ENCODE measurements at regions not wholly inside any gene's neighbourhood (a gene's known extent, or its start where the extent isn't known, plus 50 kb on each side); places are given as distances from the start of the nearest gene placed in this dataset.

DNA sequence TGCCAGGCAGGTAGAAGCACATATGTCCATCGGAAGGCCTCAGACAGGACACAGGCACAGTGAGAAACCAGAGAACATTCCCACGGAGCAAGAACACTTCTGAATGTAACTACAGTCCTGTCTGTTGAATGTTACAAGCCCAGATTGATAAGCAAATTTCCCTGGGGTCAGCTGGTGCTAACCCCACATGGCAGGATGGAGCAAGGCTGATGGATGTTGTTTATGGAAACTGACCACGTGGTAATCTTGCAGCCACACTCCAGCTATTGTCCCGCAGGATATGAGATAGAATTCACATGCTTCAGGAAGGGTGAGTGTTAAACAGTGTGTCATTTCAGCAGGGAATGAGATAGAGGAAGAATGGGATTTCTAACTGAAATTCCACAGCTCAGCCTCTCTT lies 138.8 kb upstream of the COPS8 start:
- in situ Hi-C loops (cut with HindIII; ENCODE audit: low sequenced_read_pairs): no loop called here
- DNase-seq (ENCODE audit: low read depth, low spot score): no peak
- no peak overlapping the region for H3K4me3 ChIP-seq (ENCODE audit: low read depth, low read length)
- TF ChIP-seq, protein P1, sequence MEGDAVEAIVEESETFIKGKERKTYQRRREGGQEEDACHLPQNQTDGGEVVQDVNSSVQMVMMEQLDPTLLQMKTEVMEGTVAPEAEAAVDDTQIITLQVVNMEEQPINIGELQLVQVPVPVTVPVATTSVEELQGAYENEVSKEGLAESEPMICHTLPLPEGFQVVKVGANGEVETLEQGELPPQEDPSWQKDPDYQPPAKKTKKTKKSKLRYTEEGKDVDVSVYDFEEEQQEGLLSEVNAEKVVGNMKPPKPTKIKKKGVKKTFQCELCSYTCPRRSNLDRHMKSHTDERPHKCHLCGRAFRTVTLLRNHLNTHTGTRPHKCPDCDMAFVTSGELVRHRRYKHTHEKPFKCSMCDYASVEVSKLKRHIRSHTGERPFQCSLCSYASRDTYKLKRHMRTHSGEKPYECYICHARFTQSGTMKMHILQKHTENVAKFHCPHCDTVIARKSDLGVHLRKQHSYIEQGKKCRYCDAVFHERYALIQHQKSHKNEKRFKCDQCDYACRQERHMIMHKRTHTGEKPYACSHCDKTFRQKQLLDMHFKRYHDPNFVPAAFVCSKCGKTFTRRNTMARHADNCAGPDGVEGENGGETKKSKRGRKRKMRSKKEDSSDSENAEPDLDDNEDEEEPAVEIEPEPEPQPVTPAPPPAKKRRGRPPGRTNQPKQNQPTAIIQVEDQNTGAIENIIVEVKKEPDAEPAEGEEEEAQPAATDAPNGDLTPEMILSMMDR (IDR thresholded peaks at IDR 0.05; ENCODE audit: low read depth, low read length): no peak

DNA sequence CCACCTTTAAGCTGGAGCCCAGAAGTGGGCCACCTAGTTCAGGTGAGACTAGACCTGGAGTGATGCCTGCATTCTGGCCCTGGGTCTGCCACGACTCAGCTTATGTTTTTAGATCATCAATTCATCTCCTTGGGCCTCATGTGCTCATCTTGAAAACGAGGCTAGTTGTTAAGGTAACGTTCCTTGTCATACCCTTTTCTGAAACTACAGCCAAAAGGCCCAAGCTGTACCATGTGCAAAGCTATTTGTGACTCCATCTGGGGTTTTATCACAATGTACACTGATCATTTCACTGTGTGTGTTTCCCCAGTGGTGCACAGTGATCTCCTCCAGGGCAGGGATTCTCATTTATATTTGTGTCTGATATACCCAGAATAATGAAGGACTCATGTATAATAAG lies 138.4 kb upstream of the COPS8 start:
- H3K4me3 ChIP-seq (ENCODE audit: low read depth, low read length): no peak overlapping the region
- TF ChIP-seq, protein P1 (IDR thresholded peaks at IDR 0.05; ENCODE audit: low read depth, low read length): no peak
- DNase-seq (ENCODE audit: low read depth, low spot score): no peak
- in situ Hi-C loops (cut with HindIII; ENCODE audit: low sequenced_read_pairs): no loop called here

DNA sequence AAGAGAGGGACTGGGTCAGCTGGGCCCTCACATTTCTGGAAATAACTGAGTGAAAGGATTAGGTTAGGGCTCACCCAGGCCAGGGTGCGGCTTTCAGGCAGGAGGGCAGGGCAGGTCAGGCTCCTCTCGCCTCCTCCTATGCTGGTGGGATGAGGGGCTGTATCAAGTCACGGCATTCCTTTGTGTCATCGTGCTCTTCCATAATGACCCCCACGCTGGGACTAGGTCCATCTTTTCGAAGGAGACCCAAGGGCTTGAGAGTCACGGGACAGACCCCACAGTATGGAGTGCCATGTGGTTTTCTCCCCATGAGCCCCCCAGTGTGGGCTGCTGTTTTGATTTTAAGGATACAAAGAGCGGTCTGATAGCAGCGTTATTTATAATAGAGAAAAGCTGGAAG lies 137.8 kb upstream of the COPS8 start:
- in situ Hi-C loops (cut with HindIII; ENCODE audit: low sequenced_read_pairs): no loop called here
- TF ChIP-seq, protein P1 (IDR thresholded peaks at IDR 0.05; ENCODE audit: low read depth, low read length): no peak
- DNase-seq (ENCODE audit: low read depth, low spot score): no peak

DNA sequence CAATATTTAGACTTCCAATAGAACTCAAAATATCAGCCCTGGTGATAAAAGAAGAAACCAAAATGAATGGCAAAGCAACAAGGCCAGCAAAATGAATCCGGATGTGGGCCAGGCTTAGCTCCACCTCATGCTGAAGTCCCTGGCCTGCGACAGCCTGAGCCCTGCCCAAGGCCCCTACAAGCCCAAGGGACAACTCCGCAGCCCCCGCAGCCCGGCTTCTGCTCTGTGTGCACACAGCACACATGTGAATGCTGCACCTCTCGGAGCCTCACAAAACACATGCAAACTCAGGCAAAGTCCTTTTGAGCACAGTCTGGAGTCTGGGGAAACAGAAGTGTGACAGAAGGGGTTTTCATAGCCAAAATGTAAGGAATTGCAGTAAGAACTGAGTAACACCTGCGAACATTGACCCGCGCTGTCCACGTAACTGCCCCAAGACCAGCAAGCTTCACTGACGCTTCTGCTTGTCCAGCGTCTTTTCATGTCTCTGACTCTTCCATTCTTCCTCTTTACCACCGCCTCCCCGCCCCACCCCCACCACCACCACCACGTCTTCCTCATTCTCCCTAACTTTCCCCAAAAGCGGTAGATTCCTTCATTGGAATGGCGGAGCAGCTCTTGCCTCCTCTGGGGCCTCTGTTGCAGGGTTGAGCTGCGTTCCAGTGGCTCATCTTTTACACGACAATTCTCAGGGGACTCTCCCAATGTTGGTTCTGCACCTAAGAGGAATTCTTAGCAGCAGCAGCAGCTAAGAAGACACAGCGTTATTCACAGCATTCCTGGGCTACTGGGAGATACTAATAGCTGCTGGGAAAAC lies 136.4 kb upstream of the COPS8 start:
- in situ Hi-C loops (cut with HindIII; ENCODE audit: low sequenced_read_pairs): no loop called here
- TF ChIP-seq, protein P1 (IDR thresholded peaks at IDR 0.05; ENCODE audit: low read depth, low read length): no peak
- no peak for DNase-seq (ENCODE audit: low read depth, low spot score)
- no peak overlapping the region for H3K4me3 ChIP-seq (ENCODE audit: low read depth, low read length)

More for the DNA sequence above, 137.8 kb upstream of the COPS8 start:
- no peak overlapping the region for H3K4me3 ChIP-seq (ENCODE audit: low read depth, low read length)

DNA sequence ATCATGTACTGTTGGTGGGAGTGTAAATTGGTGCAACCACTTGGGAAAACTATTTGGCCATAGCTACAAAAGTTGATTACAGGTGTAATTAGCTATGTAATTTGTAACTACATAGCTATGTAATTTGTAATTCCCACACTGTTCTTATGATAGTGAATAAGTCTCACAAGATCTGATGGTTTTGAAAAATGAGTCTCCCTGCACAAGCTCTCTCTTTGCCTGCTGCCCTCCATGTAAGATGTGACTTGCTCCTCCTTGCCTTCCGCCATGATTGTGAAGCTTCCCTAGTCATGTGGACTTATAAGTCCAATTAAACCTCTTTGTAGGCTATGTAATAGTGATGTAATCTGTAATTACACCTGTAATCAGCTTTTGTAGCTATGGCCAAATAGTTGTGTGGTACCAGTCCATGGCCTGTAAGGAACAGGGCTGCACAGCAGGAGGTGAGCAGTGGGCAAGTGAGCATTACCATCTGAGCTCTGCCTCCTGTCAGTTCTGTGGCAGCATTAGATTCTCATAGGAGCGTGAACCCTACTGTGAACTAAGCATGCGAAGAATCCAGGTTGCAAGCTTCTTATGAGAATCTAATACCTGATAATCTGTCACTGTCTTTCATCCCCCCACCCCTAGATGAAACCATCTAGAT lies 133.7 kb upstream of the COPS8 start:
- in situ Hi-C loops (cut with HindIII; ENCODE audit: low sequenced_read_pairs): no loop called here
- TF ChIP-seq, protein P1 (IDR thresholded peaks at IDR 0.05; ENCODE audit: low read depth, low read length): no peak
- H3K4me3 ChIP-seq (ENCODE audit: low read depth, low read length): no peak overlapping the region
- no peak for DNase-seq (ENCODE audit: low read depth, low spot score)

DNA sequence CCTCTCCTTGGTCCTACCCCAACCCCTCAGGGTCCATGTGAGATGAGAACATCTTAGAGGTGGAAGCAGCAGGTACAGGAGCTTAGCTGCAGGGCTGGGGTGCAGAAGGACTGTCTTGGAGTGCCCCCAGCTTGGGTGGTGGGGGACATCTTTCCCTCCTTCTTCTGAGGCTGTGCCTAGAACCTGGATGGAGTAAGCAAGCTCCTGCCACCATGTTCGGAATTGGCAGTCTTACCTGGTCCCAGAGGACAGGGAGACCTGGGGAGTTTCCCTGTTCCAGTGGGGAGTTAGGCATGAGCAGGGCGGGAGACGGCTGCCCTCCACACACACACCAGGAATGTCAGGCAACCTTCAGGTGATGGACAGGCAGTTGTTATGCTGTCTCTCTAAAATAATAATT lies 131.0 kb upstream of the COPS8 start:
- in situ Hi-C loops (cut with HindIII; ENCODE audit: low sequenced_read_pairs): no loop called here
- TF ChIP-seq, protein P1 (IDR thresholded peaks at IDR 0.05; ENCODE audit: low read depth, low read length): no peak
- H3K4me3 ChIP-seq (ENCODE audit: low read depth, low read length): no peak overlapping the region
- DNase-seq (ENCODE audit: low read depth, low spot score): no peak

Data from astrocyte of the spinal cord (primary cell).